Keratinocyte (primary cell): ENCODE measurements at regions not wholly inside any gene's neighbourhood (a gene's known extent, or its start where the extent isn't known, plus 50 kb on each side); places are given as distances from the start of the nearest gene placed in this dataset.

ENCODE experiments used
- CTCF ChIP-seq, 3 experiments: IDR thresholded peaks in 1 of 3; conservative IDR thresholded peaks in 1 of 3; optimal IDR thresholded peaks in 1 of 3; 2 replicates in 2 of 3; 3 replicates in 1 of 3; pipeline versions ENCODE3 to v1.5.1; 2011; ENCODE audit warnings: low read length in 3 of 3, mild to moderate bottlenecking in 3 of 3, moderate library complexity in 2 of 3, control low read depth in 1 of 3, inconsistent platforms in 1 of 3; ENCODE audit not compliant: insufficient read depth in 2 of 3; ENCODE audit errors: extremely low read depth in 1 of 3
- EZH2 ChIP-seq: IDR thresholded peaks from one replicate; pipeline ENCODE4 v1.6.1; 2012; ENCODE audit warnings: inconsistent platforms, mild to moderate bottlenecking, low read length, moderate library complexity

- TF ChIP-seq CTCF (optimal IDR thresholded peaks at IDR 0.05 in 1 of 3, IDR thresholded peaks at IDR 0.05 in 1 of 3, conservative IDR thresholded peaks at IDR 0.05 in 1 of 3; ENCODE audit: extremely low read depth in 1 of 3, insufficient read depth in 2 of 3, low read length in 3 of 3), result no peak
- TF ChIP-seq EZH2, result no peak
Observed at GRCh38 chr4:156280686-156281085, 327.0 kb upstream of the CTSO start.
